KMS-11 (cell line): ENCODE measurements at regions not wholly inside any gene's neighbourhood (a gene's known extent, or its start where the extent isn't known, plus 50 kb on each side); places are given as distances from the start of the nearest gene placed in this dataset.

Experiments
- H2AFZ ChIP-seq: fragments of 200-600 bp; sonication (generic); 2 replicates; pipeline ENCODE4 v1.6.1; 2016; ENCODE audit warnings: antibody characterized with exemption, mixed run types, low read depth
- H3K27ac ChIP-seq: fragments of 200-600 bp; sonication (generic); 2 replicates; pipeline ENCODE4 v1.6.1; 2016; ENCODE audit warnings: mild to moderate bottlenecking, mixed run types
- H3K27me3 ChIP-seq: fragments of 200-600 bp; sonication (generic); 2 replicates; pipeline ENCODE4 v1.6.1; 2017; ENCODE audit warnings: mild to moderate bottlenecking, low read depth, mixed run types, moderate library complexity; ENCODE audit not compliant: insufficient read depth
- H3K36me3 ChIP-seq: fragments of 200-600 bp; sonication (generic); 2 replicates; pipeline ENCODE4 v1.6.1; 2017; ENCODE audit warnings: mild to moderate bottlenecking, mixed run types; ENCODE audit not compliant: insufficient read depth
- H3K4me1 ChIP-seq: fragments of 200-600 bp; sonication (generic); 2 replicates; pipeline ENCODE4 v1.6.1; 2016; ENCODE audit warnings: mild to moderate bottlenecking, low read depth, mixed run types; ENCODE audit not compliant: poor library complexity, severe bottlenecking
- H3K4me2 ChIP-seq: fragments of 200-600 bp; sonication (generic); 2 replicates; pipeline ENCODE4 v1.7.0; 2016; ENCODE audit warnings: mild to moderate bottlenecking, mixed run types
- H3K4me3 ChIP-seq: fragments of 200-600 bp; sonication (generic); IDR thresholded peaks from 2 replicates; pipeline ENCODE4 v1.6.1; 2017; ENCODE audit warnings: low read depth, low read length, mixed read lengths; ENCODE audit not compliant: insufficient read depth
- H3K79me2 ChIP-seq: fragments of 200-600 bp; sonication (generic); 2 replicates; pipeline ENCODE4 v1.6.1; 2016; ENCODE audit warnings: low read depth, mixed run types; ENCODE audit not compliant: insufficient read depth
- H3K9ac ChIP-seq: fragments of 200-600 bp; sonication (generic); 2 replicates; pipeline ENCODE4 v1.6.1; 2016; ENCODE audit warnings: mild to moderate bottlenecking, mixed run types
- H4K20me1 ChIP-seq: fragments of 200-600 bp; sonication (generic); 2 replicates; pipeline ENCODE4 v1.6.1; 2016; ENCODE audit warnings: mild to moderate bottlenecking, mixed run types; ENCODE audit not compliant: insufficient read depth
- TF ChIP-seq, protein P1 (sequence below): fragments of 200-600 bp; sonication (generic); conservative IDR thresholded peaks from 2 replicates; pipeline ENCODE4 v1.6.1; 2017; ENCODE audit warnings: low read depth, mild to moderate bottlenecking, antibody characterized with exemption, low read length, moderate library complexity, mixed read lengths

DNA sequence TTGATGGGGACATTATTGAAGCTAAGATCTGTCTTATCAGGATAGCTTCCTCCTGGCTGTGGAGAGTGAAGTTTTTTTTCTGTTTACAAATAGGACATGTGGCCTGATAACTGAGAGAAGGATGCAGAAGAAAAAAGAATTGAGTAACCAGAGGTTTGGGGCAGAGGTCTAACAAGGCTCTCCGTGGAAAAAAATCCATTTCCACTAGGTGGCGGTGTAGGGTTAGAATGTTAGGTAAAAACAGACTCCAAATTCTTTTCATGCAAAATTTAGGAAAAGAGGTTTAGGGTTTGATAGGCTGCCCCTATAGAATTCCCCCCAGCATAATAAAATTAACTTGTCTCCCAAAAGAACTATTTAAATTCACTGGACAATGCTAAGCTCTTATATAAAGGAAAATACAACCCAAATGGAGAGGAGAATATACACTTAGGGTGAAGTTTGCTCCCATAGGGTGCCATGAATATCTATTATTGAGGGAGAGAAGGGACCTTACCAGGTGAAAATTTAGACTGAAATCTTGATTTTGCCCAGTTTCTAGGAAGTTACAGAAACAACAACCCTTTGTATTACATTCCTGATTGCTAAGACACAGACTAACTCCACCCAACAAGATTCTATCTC is 1560.4 kb downstream of the OTOL1 start:
- TF ChIP-seq, protein P1, sequence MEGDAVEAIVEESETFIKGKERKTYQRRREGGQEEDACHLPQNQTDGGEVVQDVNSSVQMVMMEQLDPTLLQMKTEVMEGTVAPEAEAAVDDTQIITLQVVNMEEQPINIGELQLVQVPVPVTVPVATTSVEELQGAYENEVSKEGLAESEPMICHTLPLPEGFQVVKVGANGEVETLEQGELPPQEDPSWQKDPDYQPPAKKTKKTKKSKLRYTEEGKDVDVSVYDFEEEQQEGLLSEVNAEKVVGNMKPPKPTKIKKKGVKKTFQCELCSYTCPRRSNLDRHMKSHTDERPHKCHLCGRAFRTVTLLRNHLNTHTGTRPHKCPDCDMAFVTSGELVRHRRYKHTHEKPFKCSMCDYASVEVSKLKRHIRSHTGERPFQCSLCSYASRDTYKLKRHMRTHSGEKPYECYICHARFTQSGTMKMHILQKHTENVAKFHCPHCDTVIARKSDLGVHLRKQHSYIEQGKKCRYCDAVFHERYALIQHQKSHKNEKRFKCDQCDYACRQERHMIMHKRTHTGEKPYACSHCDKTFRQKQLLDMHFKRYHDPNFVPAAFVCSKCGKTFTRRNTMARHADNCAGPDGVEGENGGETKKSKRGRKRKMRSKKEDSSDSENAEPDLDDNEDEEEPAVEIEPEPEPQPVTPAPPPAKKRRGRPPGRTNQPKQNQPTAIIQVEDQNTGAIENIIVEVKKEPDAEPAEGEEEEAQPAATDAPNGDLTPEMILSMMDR: peak; percentile 74
- Histone ChIP-seq H3K27ac (no peak overlapping the region), H3K27me3 (no peaks in the 10 kb centered on the region), H3K79me2 (no peaks in the 10 kb centered on the region), H3K9ac (no peak overlapping the region), H4K20me1 (no peaks in the 10 kb centered on the region), H3K4me2 (no peak overlapping the region), H3K4me3 (no peak overlapping the region), H3K4me1 (no peaks in the 10 kb centered on the region), H3K36me3 (no peaks in the 10 kb centered on the region), H2AFZ (no peak overlapping the region)

DNA sequence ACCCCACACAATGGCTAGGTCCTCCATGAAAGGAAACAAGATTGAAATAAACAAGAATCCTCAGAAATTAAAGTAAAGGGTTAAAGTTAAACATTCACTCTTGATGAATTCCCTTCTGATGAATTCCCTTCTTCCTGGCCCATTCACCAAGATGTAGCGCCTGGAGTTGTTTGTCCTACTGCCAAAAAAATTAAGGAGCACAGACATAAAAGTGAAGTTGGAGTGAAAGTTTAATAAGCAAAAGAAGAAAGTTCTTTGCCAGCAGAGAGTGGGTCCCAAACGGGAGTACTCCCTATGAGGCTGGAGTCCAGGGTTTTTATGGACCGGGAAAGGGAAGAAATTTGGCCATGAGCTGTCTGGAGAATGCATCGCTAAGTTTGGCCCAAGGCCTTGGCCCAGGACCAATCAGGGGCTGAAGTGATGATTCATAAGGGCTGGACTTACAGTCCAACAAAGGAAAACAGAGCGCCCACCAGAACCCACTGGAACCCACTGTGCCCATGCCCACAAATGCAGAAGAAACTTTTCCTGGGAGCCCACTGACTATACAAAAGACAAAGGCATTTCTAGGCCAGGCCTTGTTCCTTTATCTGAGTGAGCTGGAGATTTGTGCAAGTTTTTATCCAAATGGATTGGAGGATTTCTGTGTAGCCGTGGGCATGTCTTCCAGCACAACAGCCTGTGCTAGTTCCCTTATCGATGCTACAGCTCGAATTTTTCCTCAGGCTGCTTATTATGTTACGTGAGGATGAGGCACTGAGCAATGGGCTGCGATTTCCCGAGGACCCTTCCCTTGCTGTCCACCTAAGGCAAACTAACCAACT is 1561.6 kb downstream of the OTOL1 start:
- H3K36me3 ChIP-seq: no peaks in the 10 kb centered on the region
- no peaks in the 10 kb centered on the region for H4K20me1 ChIP-seq
- H3K4me2 ChIP-seq: no peak overlapping the region
- no peak overlapping the region for H2AFZ ChIP-seq
- TF ChIP-seq, protein P1: no peak
- no peaks in the 10 kb centered on the region for H3K27me3 ChIP-seq
- no peak overlapping the region for H3K9ac ChIP-seq
- no peaks in the 10 kb centered on the region for H3K4me1 ChIP-seq
- H3K4me3 ChIP-seq: no peak overlapping the region
- no peaks in the 10 kb centered on the region for H3K79me2 ChIP-seq
- H3K27ac ChIP-seq: no peak overlapping the region

DNA sequence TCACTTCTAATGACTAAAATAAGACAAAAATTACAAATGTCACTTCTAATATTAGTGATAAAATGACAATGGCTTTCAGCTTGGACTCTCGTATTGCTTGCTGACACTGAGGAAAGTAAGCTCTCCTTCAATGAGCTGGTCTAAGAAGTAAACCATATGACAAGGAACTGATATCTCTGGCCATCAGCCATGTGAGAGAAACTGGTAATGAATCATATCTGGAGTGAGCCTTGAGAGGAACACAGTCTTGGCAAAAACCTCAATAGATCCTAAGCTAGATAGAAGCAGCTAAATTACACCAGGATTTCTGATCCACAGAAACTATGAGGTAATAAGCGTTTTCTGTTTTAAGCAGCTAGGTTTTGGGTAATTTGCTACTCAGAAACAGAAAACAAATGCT is 1575.1 kb downstream of the OTOL1 start:
- Histone ChIP-seq H3K36me3 (no peaks in the 10 kb centered on the region), H4K20me1 (no peaks in the 10 kb centered on the region), H2AFZ (peak overlapping the region; percentile 7; the same call in 1 of the 2 replicates), H3K27ac (peak overlapping the region; percentile 7; the same call in 1 of the 2 replicates), H3K79me2 (no peaks in the 10 kb centered on the region), H3K9ac (no peak overlapping the region), H3K27me3 (no peaks in the 10 kb centered on the region), H3K4me3 (no peak overlapping the region), H3K4me2 (peak overlapping the region; percentile 38; the same call in 1 of the 2 replicates), H3K4me1 (peaks cover 26% of the 10 kb centered on the region)
- TF ChIP-seq, protein P1: no peak
